Calu3 (cell line): ENCODE measurements at regions not wholly inside any gene's neighbourhood (a gene's known extent, or its start where the extent isn't known, plus 50 kb on each side); places are given as distances from the start of the nearest gene placed in this dataset.

Experiments
- BruUV-seq: library from RNA; stranded (reverse); fragments of 400-500 nt; replicated peaks from 2 replicates; lab custom pipeline; 2021; lab: Mats Ljungman, UMichigan
- CTCF ChIA-PET: fragments of 300-600 bp; sonication (Branson Sonifier 250); formaldehyde crosslinking; loops from one replicate; lab custom pipeline; 2022; ENCODE audit warnings: antibody characterized with exemption; lab: Charles Lee
- DNase-seq: peaks from one replicate; pipeline ENCODE4 v3.0.0; 2022
- H3K27ac Mint-ChIP-seq: one replicate; pipeline ENCODE4 v1.8.0; 2022; ENCODE audit warnings: mixed read lengths; ENCODE audit not compliant: unreplicated experiment
- H3K27me3 Mint-ChIP-seq: one replicate; pipeline ENCODE4 v1.8.0; 2022; ENCODE audit warnings: mixed read lengths; ENCODE audit not compliant: unreplicated experiment
- H3K36me3 Mint-ChIP-seq: one replicate; pipeline ENCODE4 v1.8.0; 2022; ENCODE audit warnings: mild to moderate bottlenecking, moderate library complexity, mixed read lengths; ENCODE audit not compliant: insufficient read depth, unreplicated experiment
- H3K4me1 Mint-ChIP-seq: one replicate; pipeline ENCODE4 v1.8.0; 2022; ENCODE audit warnings: mild to moderate bottlenecking, low read depth, mixed read lengths; ENCODE audit not compliant: unreplicated experiment
- H3K4me3 Mint-ChIP-seq: one replicate; pipeline ENCODE4 v1.8.0; 2022; ENCODE audit warnings: mild to moderate bottlenecking, low read depth, moderate library complexity, mixed read lengths; ENCODE audit not compliant: unreplicated experiment
- H3K9me3 Mint-ChIP-seq: one replicate; pipeline ENCODE4 v1.8.0; 2022; ENCODE audit warnings: low read depth, mixed read lengths; ENCODE audit not compliant: unreplicated experiment
- intact Hi-C: fragments of 100-400 bp; cut with micrococcal nuclease; formaldehyde crosslinking; loops from one replicate; pipeline ENCODE4 v1.10.0; 2022; ENCODE audit not compliant: unreplicated experiment
- TF ChIP-seq, protein P1 (sequence below): fragments of 200-600 bp; IDR thresholded peaks from one replicate; pipeline ENCODE4 v1.8.0; 2022; ENCODE audit warnings: antibody characterized with exemption; ENCODE audit not compliant: unreplicated experiment

DNA sequence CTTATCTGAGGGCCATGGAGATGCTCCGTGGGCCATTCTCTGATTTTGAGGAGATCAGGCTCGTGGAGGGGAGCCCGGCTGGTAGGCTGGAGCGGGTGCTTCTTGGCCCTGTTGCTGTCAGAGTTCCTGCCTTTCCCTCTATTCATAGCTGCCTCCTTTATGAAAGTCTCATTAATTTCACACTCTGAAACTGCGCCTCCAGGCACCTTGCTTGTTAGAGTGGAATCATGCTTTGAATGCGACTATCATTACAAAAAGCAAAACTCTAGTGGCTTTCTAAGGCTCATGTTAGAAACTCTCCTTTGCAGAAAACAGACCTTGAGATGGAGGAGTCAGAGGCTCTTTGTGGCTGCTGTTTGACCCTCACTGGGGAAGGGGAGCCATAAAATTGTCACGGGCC, 131.0 kb upstream of the SNTG2 start:
- no peak for DNase-seq
- Mint-ChIP-seq H3K4me3 (no peak overlapping the region), H3K27ac (no peak overlapping the region), H3K27me3 (no peaks in the 10 kb centered on the region), H3K36me3 (no peaks in the 10 kb centered on the region), H3K9me3 (peaks cover 16% of the 10 kb centered on the region), H3K4me1 (no peaks in the 10 kb centered on the region)
- TF ChIP-seq, protein P1, sequence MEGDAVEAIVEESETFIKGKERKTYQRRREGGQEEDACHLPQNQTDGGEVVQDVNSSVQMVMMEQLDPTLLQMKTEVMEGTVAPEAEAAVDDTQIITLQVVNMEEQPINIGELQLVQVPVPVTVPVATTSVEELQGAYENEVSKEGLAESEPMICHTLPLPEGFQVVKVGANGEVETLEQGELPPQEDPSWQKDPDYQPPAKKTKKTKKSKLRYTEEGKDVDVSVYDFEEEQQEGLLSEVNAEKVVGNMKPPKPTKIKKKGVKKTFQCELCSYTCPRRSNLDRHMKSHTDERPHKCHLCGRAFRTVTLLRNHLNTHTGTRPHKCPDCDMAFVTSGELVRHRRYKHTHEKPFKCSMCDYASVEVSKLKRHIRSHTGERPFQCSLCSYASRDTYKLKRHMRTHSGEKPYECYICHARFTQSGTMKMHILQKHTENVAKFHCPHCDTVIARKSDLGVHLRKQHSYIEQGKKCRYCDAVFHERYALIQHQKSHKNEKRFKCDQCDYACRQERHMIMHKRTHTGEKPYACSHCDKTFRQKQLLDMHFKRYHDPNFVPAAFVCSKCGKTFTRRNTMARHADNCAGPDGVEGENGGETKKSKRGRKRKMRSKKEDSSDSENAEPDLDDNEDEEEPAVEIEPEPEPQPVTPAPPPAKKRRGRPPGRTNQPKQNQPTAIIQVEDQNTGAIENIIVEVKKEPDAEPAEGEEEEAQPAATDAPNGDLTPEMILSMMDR, result no peak
- intact Hi-C loops, result no loop called here
- no TSS peak for BruUV-seq
- CTCF ChIA-PET, result no interaction called here

DNA sequence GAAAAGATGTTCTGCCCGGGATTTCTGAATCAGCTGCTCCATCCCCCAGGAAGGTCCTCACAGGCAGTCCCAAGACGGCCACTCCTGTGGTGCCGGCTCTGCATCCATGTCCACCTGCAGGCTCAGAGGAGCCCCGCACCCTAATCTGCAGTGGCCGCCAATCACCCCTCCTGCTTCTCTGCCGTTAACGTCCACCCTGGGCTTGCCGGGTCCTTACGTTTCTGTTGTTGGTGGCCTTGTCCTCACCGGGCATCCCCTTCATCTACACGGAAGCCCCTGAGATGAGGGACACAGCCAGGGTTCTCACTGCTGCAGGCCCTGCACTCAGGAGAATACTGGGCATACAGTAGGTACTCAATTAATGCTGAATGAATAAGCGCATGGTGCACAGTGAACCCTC, 131.5 kb upstream of the SNTG2 start:
- CTCF ChIA-PET, result no interaction called here
- no peak overlapping the region for H3K27ac Mint-ChIP-seq
- BruUV-seq, result no TSS peak
- H3K27me3 Mint-ChIP-seq, result no peaks in the 10 kb centered on the region
- peaks cover 20% of the 10 kb centered on the region for H3K9me3 Mint-ChIP-seq
- TF ChIP-seq, protein P1, result no peak
- no peaks in the 10 kb centered on the region for H3K36me3 Mint-ChIP-seq
- no peak for DNase-seq
- no peak overlapping the region for H3K4me3 Mint-ChIP-seq
- intact Hi-C loops, result no loop called here
- H3K4me1 Mint-ChIP-seq, result no peaks in the 10 kb centered on the region

DNA sequence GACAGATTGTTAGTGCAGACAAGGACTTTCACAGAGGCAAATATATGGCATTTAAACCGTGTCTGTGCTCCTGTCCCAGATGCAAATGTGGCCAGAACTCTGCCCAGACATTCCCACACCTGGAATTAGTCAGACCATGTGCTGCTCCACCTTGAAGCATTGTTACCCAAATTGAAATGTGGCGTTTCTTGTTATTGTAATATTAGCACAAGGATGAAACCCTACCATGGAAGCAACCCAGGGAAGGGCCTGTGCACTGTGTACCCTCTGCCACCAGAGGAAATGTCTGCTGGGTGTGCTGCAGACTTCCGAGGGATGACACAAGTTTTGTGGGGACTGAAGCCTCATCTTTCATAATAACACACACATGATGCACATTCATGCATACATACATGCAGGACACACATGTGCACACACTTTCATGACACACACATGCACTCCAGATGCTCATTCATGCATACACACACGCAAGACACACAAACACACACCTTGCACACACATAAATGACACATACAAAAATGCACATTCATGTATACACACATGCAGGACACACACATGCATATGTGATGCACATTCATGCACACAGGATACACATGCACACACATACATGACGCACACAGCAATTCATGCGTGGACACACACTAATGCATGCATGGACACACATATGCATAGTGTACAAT, 133.2 kb upstream of the SNTG2 start:
- TF ChIP-seq, protein P1, result no peak
- Mint-ChIP-seq H3K27me3 (no peaks in the 10 kb centered on the region), H3K4me1 (no peaks in the 10 kb centered on the region), H3K4me3 (no peak overlapping the region), H3K27ac (no peak overlapping the region), H3K9me3 (peaks cover 26% of the 10 kb centered on the region), H3K36me3 (no peaks in the 10 kb centered on the region)
- DNase-seq, result no peak
- CTCF ChIA-PET, result no interaction called here
- intact Hi-C loops, result no loop called here
- BruUV-seq, result no TSS peak

DNA sequence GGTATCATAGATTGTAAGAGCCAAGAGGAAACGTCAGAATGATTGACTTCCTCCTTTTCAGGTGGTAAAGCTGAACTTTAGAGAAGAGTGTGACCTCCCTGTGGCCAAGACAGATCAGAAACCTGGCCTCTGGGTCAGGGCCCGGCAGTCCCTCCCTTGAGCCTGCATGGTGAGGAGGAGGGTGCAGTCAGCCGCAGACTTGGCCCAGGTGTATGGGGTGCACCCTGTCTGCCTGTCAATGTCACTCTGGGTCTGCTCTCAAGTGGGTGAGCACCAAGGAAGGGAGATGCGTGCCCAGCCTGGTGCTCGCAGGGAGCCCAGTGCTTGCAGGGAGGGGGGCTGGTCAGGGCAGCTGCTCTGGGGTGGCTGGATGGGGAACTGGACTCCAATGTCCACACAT, 134.4 kb upstream of the SNTG2 start:
- BruUV-seq, result no TSS peak

More for the DNA sequence above, 134.4 kb upstream of the SNTG2 start:
- no peaks in the 10 kb centered on the region for H3K4me1 Mint-ChIP-seq
- no peaks in the 10 kb centered on the region for H3K27me3 Mint-ChIP-seq
- no peak for DNase-seq
- intact Hi-C loops, result no loop called here
- no peaks in the 10 kb centered on the region for H3K36me3 Mint-ChIP-seq
- TF ChIP-seq, protein P1, result no peak
- peaks cover 26% of the 10 kb centered on the region for H3K9me3 Mint-ChIP-seq
- H3K27ac Mint-ChIP-seq, result no peak overlapping the region
- no peak overlapping the region for H3K4me3 Mint-ChIP-seq
- CTCF ChIA-PET, result no interaction called here
